ENCODE measurements at regions not wholly inside any gene's neighbourhood (a gene's known extent, or its start where the extent isn't known, plus 50 kb on each side); places are given as distances from the start of the nearest gene placed in this dataset.

DNA sequence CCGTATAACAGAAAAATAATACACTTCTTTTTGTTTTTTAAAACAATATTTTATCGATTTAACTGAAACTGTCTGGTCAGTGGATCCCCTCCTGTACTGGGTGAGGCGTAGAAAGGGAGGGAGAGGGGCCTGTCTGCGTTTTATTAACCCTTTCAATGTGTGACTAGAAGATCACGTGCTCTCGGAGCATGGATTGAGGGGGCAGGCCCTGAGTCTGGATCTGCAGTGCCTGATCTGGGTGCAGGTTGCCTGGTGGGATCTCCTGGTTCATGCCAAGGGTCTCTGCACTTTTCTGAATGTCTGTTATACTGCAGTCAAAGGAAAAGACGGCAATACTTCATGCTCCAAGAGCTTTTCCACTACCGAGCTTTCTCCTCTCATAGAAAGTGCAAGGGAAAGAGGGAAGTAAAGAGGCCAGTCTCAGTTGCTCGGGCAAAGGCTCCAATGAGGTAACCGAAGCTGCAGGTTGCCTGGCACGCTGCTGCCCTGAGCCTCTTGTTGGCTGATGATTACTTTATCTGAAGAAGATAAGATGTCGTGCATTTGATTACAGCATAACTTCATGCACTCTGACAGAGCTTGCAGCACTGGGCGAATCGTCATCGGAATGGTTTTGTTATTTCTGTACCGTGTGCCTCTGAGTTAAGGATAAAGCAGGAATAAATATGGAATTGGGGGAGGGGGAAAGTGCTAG is 167.5 kb upstream of the PMEPA1 start:
- Mint-ChIP-seq H3K36me3 (ENCODE audit: low read depth) (no peaks in the 10 kb centered on the region), H3K4me1 (peaks cover 55% of the 10 kb centered on the region), H3K27me3 (ENCODE audit: low read depth) (peaks cover 4% of the 10 kb centered on the region), H3K9me3 (no peaks in the 10 kb centered on the region), H3K27ac (peak overlapping the region; percentile 97 to 99 (median 98)), H3K4me3 (peak overlapping the region in 1 of 3 experiments; percentile 19)
- TF ChIP-seq, protein P1, sequence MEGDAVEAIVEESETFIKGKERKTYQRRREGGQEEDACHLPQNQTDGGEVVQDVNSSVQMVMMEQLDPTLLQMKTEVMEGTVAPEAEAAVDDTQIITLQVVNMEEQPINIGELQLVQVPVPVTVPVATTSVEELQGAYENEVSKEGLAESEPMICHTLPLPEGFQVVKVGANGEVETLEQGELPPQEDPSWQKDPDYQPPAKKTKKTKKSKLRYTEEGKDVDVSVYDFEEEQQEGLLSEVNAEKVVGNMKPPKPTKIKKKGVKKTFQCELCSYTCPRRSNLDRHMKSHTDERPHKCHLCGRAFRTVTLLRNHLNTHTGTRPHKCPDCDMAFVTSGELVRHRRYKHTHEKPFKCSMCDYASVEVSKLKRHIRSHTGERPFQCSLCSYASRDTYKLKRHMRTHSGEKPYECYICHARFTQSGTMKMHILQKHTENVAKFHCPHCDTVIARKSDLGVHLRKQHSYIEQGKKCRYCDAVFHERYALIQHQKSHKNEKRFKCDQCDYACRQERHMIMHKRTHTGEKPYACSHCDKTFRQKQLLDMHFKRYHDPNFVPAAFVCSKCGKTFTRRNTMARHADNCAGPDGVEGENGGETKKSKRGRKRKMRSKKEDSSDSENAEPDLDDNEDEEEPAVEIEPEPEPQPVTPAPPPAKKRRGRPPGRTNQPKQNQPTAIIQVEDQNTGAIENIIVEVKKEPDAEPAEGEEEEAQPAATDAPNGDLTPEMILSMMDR (IDR thresholded peaks at IDR 0.05; ENCODE audit: unreplicated experiment in 3 of 3) = no peak

DNA sequence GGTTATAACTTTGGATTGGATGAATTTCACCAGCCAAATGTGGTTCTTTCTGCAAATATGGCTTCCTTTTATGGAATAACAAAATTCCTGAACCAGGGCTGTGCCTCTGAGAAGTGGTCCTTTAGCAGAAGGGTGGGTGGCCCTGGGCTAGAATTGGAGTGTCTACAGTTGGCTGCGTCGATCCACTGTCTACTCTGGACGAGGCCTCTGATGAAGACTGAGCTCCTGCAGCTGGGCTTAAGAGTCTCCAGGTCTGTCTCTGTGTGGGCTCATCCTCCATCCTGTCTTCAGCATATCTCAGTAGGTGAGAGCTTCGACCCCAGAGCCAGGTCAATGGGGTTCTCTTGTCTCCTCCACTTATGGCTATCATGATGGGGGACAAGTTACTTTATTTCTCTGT is 166.3 kb upstream of the PMEPA1 start:
- H3K36me3 Mint-ChIP-seq (ENCODE audit: low read depth) = no peaks in the 10 kb centered on the region
- peaks cover 4% of the 10 kb centered on the region for H3K27me3 Mint-ChIP-seq (ENCODE audit: low read depth)
- no peaks in the 10 kb centered on the region for H3K9me3 Mint-ChIP-seq
- H3K27ac Mint-ChIP-seq = peak overlapping the region in 2 of 3 experiments; percentile 97 to 99
- H3K4me3 Mint-ChIP-seq = no peak overlapping the region
- peaks cover 47% of the 10 kb centered on the region for H3K4me1 Mint-ChIP-seq
- TF ChIP-seq, protein P1 (IDR thresholded peaks at IDR 0.05; ENCODE audit: unreplicated experiment in 3 of 3) = no peak

DNA sequence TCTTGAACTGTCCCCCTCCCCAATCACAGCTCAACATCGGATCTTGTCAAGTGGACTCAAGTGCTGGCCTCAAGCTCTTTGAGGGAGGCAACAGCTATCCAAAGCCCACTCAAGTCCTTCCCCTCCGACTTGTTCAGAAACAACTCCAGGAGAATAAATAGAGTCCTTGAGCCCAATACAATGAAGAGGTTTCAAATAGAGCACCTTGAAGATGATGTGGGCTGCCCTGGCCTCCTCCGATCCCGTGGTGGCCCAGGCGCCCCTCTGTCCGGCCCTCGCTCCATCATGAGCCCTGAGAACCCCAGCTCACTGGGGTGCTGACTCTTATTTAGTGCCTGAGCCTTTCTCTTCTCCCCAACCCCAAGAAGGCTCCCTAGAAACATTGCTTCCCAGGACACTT is 164.3 kb upstream of the PMEPA1 start:
- Mint-ChIP-seq H3K27me3 (ENCODE audit: low read depth) (peaks cover 8% of the 10 kb centered on the region), H3K36me3 (ENCODE audit: low read depth) (no peaks in the 10 kb centered on the region), H3K9me3 (no peaks in the 10 kb centered on the region), H3K27ac (peak overlapping the region in 1 of 3 experiments; percentile 52), H3K4me1 (peaks cover 27% of the 10 kb centered on the region), H3K4me3 (no peak overlapping the region)
- TF ChIP-seq, protein P1 (IDR thresholded peaks at IDR 0.05; ENCODE audit: unreplicated experiment in 3 of 3) = no peak

DNA sequence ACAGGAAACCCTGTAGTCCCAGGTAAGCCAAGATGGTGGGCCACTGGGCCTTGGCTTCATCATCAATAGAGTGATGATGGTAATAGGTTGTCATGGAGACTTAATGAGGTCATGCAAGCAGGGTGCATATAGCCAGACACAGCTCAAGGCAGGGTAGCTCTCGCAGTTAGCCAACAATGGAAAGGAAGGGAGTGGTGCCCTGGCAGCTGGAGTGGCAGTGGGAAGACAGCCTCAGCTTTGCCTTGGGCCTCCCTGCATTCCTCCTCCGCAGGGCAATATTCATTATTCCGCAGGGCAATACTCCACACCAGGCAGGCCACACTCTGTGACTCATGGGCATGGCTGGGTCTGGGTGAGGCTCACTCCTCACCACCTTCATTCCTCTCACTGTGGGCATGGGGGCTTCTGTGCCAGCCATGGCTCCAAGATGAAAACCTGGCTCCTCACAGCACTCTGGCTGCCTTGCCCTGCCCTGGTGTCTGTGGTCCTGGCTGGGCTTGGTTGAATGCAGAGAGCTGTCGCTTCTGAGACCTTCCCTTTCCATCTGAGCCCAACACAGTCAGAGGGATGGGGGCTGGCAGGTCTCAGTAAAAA is 163.1 kb upstream of the PMEPA1 start:
- no peaks in the 10 kb centered on the region for H3K9me3 Mint-ChIP-seq
- no peaks in the 10 kb centered on the region for H3K36me3 Mint-ChIP-seq (ENCODE audit: low read depth)
- TF ChIP-seq, protein P1 (IDR thresholded peaks at IDR 0.05; ENCODE audit: unreplicated experiment in 3 of 3) = no peak
- no peak overlapping the region for H3K4me3 Mint-ChIP-seq
- H3K27ac Mint-ChIP-seq = peak overlapping the region in 1 of 3 experiments; percentile 41
- H3K27me3 Mint-ChIP-seq (ENCODE audit: low read depth) = peaks cover 8% of the 10 kb centered on the region
- H3K4me1 Mint-ChIP-seq = peaks cover 21% of the 10 kb centered on the region

DNA sequence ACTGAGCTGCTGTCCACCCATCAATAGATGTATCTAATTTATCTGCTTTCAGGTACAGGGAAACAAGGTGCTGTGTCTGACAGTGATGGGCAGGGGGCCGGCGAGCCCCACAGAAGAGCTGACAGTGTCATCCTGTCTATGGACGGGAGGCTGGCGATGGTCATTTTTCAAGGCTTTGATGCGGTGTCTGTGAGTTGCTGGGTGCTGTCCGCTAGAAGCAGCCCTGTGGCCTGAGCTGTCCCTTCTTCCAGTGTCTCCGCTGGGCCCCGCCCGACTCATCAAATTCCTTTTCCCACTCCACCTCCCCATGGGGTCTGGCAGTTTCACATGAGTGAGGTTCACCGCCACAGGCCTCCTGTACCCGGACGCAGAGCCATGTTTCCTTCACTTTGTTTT is 161.4 kb upstream of the PMEPA1 start:
- Mint-ChIP-seq H3K4me3 (no peak overlapping the region), H3K9me3 (no peaks in the 10 kb centered on the region), H3K27ac (peak overlapping the region in 1 of 3 experiments; percentile 26), H3K27me3 (ENCODE audit: low read depth) (peaks cover 11% of the 10 kb centered on the region), H3K36me3 (ENCODE audit: low read depth) (no peaks in the 10 kb centered on the region), H3K4me1 (peaks cover 19% of the 10 kb centered on the region)
- TF ChIP-seq, protein P1 (IDR thresholded peaks at IDR 0.05; ENCODE audit: unreplicated experiment in 3 of 3) = no peak
